TTC549 (cell line): ENCODE measurements at regions not wholly inside any gene's neighbourhood (a gene's known extent, or its start where the extent isn't known, plus 50 kb on each side); places are given as distances from the start of the nearest gene placed in this dataset.

Experiments
- FAIRE-seq: peaks from 2 replicates; lab custom pipeline; 2012; peaks lifted over from hg19 to GRCh38; lab: Jason Lieb, UNC

DNA sequence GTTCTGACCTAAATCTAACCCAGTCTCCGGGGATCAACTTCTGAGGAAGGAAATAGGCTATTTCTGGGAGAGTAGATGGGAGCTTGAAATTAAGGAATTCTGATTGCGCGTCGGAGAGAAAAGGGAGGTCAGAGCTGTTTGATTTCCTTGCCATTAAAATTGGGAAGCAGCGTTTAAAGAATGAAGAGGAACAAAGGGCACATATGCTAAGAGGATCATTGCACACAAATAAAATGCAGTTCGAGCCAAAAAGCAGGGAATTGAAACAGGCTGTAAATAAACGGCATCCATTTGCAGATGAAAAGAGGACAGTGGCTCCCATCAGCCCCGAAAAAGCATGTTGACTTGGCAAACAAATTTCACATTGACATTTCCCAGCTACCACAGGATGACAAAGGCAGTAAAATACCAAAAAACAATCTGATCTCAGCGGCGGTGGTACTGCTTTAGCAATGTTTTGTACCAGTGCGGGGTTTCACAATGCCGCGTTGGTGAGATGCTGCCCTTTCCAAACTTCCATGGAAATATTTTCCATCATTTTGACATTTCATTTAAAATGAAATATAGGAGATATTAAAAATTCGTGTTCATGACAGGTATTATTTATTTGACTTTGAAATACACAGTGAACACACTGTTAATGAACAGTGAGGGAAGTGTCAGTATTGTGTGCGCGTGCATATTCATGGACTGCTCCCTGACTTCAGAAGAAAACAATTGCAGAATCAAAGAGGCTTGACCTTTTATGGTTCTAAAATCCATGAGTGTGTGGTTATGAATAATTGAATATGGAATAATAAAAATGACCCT lies 108.8 kb downstream of the SQOR start:
- no peak for FAIRE-seq

- FAIRE-seq, result no peak
Measured at GRCh38 chr15:45744236-45744589, 109.4 kb downstream of the SQOR start.

DNA sequence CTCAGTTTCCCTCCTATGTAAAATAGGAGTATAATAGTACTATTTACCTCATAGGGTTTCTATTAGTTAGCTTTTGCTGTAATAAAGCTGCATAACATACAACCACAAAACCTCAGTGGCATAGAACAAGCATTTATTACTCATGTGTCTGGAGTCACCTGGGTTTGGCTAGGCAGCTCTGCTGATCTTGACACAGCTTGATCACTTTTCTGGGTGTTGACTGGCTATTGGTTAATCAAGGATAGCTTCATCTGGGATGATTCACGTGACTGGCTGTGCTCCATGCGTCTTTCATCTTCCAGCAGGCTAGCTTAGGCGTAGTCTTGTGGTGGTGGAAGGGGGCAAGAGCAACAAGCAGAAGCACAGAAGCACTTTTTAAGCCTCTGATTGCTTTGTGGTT lies 112.6 kb downstream of the SQOR start:
- FAIRE-seq, result no peak

- no peak for FAIRE-seq
Measured at GRCh38 chr15:45751629-45752028, 116.8 kb downstream of the SQOR start.

DNA sequence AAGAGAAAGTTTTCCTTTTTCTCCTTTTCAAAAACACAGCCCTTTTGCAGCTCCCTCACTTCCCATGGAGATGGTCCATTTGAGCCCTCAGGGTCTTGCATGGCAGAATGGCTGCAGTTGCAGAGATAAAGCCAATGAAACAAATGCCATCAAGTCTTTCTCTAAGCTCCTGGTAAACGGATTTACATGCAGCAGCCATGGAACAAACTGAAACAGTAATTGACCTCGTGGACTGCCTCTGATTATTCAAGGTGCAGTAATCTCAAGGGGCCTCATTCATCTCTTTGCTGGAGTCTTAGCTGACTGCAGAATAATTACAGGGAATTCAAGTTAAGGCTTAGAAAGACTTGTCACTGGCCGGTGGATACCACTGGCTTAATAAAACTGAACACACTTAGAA lies 125.1 kb downstream of the SQOR start:
- FAIRE-seq, result no peak

DNA sequence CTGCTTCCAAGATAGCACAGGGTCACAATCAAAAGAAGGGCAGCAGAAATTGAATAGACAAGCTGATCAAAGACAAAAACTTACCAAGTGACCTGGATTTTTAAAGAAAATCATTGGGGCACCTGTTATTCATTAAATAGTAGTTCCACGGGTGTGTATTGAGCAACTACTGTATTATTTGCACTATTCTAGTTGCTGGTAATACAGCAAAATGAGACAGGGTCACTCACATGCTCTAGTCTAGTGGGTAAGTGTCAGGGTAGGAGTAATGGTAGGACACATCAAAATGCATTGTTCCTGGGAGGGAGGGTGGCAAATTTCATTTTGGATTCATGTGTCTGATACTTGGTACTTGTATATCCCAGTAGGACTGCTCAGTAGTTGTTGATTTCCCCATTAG lies 127.9 kb downstream of the SQOR start:
- FAIRE-seq, result no peak

DNA sequence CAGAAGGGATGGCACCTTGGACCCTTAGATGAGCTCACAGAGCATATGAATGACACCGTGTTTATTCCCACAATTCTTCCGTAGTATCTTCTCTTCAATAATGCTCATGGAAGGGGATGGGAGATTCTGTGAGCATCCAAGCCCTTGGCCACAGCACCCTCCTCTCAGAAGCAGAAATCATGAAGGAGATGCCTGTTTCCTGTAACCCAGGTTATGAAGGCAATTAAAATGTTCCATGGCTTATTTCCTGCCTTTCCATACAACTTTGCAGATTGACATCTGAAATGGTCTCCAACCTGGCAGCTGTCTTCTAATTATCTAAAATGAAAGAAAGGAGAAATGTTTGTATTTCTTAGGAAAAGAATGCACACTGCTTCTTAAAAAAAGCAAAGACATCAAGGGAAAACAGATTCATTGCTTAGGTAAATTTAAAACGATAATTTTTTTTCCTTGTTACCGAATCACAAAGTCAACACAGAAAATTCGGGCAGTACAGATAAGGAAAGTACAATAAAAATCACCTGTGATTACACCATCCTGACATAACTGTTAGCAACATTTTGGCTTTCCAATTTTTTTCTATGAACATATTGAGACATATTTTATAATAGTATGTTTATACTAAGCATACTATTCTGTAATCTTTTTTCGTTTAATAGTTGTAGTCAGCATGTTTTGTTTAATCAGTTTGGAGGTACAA lies 128.5 kb downstream of the SQOR start:
- FAIRE-seq, result no peak

- FAIRE-seq, result no peak
Measured at GRCh38 chr15:45773149-45773548, 138.3 kb downstream of the SQOR start.

DNA sequence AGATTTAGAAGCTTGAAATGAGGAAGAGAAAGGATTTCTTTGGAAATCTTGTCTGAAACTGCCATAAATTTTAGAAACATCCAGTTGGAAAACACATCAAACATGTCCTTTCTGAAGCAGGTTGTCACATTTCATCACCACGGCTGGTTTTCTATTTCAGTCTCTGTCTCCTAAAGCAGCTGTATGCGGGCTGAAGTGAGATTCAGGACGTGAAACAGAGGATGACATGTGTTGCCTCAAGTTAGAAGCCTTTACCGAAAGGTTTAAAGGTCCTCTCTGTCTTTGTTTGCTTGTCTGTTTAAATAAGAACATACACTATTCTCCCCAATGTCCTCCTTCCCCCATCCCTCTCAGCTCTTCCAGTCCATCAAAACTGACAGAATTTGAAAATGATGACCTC lies 141.9 kb downstream of the SQOR start:
- FAIRE-seq, result no peak

GRCh38 chr15:45777781-45778180 lies 143.0 kb downstream of the SQOR start:
- FAIRE-seq, result no peak

DNA sequence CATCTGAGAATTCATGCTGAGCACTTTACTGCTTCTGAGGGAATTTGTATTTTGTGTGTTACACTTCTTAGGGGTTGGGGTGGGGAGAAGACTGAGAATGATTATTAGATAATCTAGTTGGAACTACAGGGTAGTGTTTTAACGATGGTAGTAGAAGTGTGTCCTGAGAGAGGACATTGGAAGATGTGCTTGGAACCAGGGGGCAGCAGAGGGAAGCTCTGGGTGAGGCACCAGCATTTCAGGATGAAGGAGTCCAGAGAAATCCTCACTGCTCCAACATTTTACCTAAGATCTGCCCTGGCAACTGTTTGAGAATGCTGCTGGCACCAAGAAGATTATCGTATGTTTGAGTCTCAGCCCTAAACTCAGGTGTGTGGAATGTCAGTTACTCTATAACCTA lies 145.5 kb downstream of the SQOR start:
- no peak for FAIRE-seq

DNA sequence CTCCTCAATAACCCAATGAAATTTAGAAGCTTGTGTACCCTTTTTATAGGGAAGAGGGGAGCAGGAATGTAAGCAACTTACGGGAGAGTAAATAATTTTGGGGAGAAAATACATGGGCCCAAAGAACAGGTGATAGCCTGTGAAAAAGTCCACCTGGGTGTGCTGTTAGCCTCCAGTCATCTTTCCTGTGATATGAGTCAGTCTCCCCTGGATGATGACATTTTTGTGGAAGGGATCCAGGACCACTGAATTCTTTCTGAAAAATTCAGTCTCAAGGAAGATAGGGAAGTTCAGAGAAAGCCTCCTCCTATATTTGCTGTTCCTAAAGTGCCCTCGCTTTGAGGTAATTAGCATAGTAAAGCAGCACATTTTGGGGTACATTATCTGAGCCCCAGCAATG lies 149.8 kb downstream of the SQOR start:
- no peak for FAIRE-seq

GRCh38 chr15:45785897-45786296 lies 151.1 kb downstream of the SQOR start:
- no peak for FAIRE-seq

DNA sequence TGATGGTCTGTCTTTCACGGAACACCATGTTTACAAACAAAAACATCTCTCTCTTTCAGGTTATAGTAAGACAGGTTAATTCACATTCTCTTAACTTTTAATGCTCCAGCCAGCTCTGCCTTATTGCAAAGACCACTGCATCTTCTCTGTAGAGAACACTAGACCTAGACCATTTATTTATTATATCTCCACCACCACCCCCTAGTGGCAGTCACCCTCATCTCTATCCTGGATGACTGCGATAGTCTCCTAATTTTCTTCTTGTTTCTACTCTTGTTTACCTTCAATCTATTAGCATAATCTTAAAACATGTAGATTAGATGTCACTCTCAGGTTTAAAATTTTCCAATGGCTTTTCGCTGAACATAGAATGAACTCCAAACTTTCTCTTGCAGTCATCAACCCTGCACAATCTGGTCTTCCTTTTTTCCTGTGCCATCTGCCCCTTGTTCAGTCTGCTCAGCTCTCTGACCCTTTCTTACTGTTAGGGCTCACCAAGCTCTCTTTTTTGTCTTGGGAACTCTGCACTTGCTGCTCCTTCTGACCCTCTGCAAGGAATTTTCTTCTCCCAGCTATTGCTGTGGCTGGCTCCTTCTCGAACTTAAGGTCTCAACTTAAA lies 155.6 kb downstream of the SQOR start:
- no peak for FAIRE-seq

DNA sequence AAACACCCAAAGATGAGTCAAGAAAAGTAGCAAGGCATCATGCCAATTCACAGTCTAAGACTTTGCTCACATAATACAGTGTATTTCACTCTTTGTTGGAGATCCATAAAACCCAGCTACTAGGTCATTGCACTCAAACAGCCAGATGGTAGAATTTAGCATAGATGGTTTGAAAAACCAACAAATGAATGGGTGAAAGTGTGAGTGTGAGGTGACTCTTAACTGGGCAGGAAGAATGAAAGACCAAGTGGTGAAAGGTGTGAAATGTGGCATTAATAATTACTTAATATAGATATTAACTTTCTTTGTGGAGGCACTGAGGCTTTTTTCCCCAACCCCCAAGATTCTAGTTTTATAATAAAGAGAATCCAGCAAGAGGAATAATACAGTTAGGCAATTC lies 159.5 kb downstream of the SQOR start:
- FAIRE-seq, result no peak

DNA sequence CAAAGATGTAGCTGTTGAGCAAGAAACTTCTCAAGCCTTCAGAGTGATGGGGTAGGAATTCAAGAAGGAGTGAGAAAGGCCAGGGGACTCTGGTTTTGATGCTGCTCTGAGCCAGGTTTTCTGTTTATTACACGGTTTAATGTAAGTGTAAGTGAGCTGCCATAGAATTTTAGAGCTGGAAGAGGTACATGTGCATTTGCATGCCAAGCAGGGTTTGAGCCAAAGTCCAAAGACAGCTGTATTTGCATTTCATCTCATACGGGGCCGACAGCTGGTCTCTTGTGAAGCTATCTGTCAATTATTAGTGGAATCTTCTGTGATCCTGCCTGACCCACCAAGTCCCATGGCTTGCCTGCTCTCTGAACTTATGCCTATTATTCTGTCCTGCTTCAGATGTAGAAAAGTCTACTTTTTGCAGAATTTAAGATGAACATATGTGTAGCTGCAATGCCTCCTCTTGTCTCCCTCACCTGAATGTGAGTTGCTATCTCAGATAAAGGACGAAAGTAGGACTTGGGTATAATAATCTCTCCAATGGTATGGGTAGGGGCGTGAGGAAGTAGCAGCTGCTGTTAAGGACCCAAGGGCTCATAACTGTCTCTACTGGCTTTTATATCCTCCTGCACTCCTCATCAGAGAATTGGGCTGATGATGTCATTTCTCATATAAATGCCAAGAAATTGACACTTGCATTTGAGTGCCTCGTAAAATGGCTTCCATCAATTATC lies 160.0 kb downstream of the SQOR start:
- FAIRE-seq, result no peak

DNA sequence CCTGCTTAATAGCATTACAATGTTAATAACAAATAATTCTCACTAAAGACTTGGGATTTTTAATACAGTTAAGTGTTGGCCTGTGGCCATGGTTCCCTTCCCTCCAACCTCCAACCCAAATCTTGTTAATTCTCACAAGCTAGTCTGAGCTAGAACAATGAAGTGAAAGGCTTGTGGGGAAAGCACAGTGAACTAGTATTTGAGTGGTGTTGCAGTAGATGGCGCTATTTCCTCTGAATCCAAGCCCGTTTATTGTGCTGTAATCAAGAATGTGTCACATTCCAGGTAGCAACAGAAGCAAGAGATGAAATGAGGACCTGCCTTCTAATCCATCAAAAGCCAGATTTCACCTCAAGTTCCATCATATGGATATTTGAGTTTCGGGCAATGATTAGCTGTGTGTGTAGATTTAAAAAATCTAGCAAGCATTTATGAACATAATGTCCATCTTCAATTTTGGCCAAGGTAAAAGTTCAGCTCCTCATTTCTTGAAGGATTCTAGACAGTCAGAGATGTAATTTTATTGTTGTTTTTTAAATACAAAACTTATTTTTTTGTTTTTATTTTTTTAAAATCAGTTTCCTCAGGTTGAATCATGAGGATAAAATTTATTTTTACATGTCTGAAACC lies 160.7 kb downstream of the SQOR start:
- FAIRE-seq, result no peak

- no peak for FAIRE-seq
Measured at GRCh38 chr15:45796433-45796832, 161.6 kb downstream of the SQOR start.

- FAIRE-seq, result no peak
Measured at GRCh38 chr15:45799508-45799907, 164.7 kb downstream of the SQOR start.

DNA sequence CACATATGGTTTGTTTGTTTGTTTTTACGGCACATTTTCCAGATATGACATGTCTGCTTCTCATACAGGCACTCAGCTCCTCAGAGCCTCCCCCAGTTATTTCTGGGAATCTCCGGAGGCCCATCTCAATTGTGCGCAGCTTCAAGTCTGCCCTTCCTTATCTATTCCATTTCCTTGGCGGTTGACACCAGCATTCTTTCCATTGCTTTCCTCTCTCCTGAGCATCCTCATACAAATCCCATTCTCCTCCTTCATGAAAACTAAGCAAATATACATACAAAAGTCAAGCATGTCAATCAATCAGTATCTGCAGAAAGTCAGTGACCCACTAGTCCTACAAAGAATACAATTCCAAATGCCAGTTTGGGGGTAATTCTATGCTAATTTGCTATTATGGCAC lies 166.7 kb downstream of the SQOR start:
- FAIRE-seq, result no peak

DNA sequence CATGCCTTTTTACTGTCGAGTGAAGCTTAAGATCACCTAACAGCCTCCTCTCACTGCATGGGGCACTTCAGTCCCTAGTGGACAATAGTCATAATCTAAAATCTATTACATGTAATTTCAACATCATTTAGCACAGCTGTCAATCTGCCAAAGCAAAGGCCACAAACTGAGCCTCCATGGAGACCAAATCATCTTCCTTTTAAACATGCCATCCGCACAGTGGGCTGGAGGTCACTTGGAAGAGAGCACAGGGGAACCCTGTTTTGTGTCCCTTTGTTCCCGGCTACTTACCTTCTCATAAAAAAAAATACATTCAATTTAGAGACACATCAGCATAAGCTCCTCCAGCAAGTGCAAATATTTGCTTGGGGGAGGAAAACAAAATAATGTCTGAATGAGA lies 167.3 kb downstream of the SQOR start:
- FAIRE-seq, result no peak

- no peak for FAIRE-seq
Measured at GRCh38 chr15:45804028-45804427, 169.2 kb downstream of the SQOR start.

DNA sequence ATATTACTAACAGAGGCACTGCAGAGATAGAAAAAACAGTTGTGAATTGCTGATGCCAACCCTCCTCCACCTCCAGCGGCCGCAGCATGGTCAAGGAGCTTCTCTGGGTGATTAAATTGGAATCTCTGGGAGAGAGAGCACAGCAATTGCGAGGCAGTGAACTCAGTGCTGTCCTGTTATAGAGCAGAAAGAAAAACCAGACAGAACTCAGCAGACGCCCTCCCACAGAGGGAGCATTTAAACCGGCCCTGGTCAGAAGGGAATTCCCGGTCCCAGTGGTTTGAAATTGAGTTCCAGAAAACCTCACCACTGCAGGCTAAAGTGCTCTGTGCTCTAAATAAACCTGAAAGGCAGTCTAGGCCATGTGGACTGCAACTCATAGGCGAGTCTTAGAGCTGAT lies 175.4 kb downstream of the SQOR start:
- no peak for FAIRE-seq
